Right lobe of liver (tissue), 6 donors: ENCODE measurements at regions not wholly inside any gene's neighbourhood (a gene's known extent, or its start where the extent isn't known, plus 50 kb on each side); places are given as distances from the start of the nearest gene placed in this dataset.

Experiments used
- ATAC-seq, 4 donors: fragments of 200-7000 bp; cut with Tn5 transposase; one replicate each; pipeline ENCODE4 v1.9.1; 2020; ENCODE audit warnings: mild to moderate bottlenecking in 4 of 4, moderate library complexity in 4 of 4
- DNase-seq, 3 donors: peaks; one replicate each; pipeline ENCODE4 v3.0.0-alpha.2; 2020
- H3K27ac ChIP-seq, 3 donors: fragments of 200-600 bp; one replicate each; pipeline ENCODE4 v1.8.0; 2022
- H3K27me3 ChIP-seq, 2 donors: fragments of 200-600 bp; one replicate each; pipeline ENCODE4 v1.8.0; 2022
- H3K36me3 ChIP-seq, 4 donors: fragments of 200-600 bp; sonication (generic) in 1 of 4; one replicate each; pipeline versions ENCODE4 v1.5.1 to v1.8.0; 2017 to 2022; ENCODE audit warnings: control low read depth in 1 of 4
- H3K4me1 ChIP-seq, 4 donors: fragments of 200-600 bp; sonication (generic) in 1 of 4; one replicate each; pipeline versions ENCODE4 v1.5.1 to v1.8.0; 2017 to 2022; ENCODE audit warnings: control low read depth in 1 of 4
- H3K4me3 ChIP-seq, 3 donors: fragments of 200-600 bp; one replicate each; pipeline ENCODE4 v1.8.0; 2022
- H3K9me3 ChIP-seq, 4 donors: fragments of 200-600 bp; sonication (generic) in 1 of 4; one replicate each; pipeline versions ENCODE4 v1.5.1 to v1.8.0; 2017 to 2022; ENCODE audit warnings: control low read depth in 1 of 4
- CTCF ChIP-seq, 4 donors: fragments of 200-600 bp in 3 of 4; fragments of 450-650 bp in 1 of 4; IDR thresholded peaks; one replicate each; pipeline versions ENCODE4 v1.5.1 to v1.8.0; 2016 to 2022; ENCODE audit warnings: antibody characterized with exemption in 4 of 4, mild to moderate bottlenecking in 2 of 4
- POLR2A ChIP-seq: fragments of 450-650 bp; IDR thresholded peaks from one replicate; pipeline ENCODE4 v1.6.1; 2017; ENCODE audit warnings: antibody characterized with exemption, mild to moderate bottlenecking
- WGBS: methylation state at CpG from one replicate; pipeline ENCODE4 v1.1.6; 2018; ENCODE audit warnings: low coverage, low lambda C conversion rate; ENCODE audit not compliant: insufficient coverage; ENCODE audit errors: missing lambda C conversion rate; 5-methylcytosine and 5-hydroxymethylcytosine counted together
- intact Hi-C, 2 donors: fragments of 100-400 bp; cut with DNase I; formaldehyde crosslinking; loops; one replicate each; pipeline versions ENCODE4 v1.11.2 to v1.14.1; 2022
- donor health status: DM: no; HTN: yes; CAD: no.
- donor health status: DM: no; HTN: no; CAD: no.
- donor health status: DM: no; HTN: no; CAD: no.
- donor health status: DM: no; HTN: yes; CAD: no.
- donor health status: DM: no; HTN: yes; CAD: no.

DNA sequence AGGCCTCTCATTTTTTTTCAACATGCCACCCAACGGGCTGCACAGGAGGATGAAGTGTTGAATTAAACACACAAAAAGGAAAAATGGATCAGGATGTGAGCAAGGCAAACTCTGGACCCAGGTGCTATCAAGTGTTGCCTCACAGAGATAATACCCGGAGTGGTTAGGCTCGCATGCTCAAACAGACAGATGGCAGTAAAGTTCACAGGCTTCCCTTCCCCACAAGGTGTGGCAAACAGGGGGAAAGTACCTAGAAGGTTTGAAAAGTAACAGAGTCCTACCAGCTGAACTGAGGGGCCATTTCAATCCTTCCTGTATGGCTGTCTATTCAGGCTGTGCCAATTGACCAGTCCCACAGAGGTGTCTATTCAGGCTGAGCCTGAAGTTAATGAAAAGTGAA, 123.9 kb upstream of the GC start:
- Histone ChIP-seq H3K27ac (peak overlapping the region in 1 of 3 donors; percentile 71), H3K4me1 (peaks cover 0 to 27% (median 7%) of the 10 kb centered on the region in 4 donors), H3K4me3 (no peak overlapping the region), H3K9me3 (no peaks in the 10 kb centered on the region), H3K27me3 (no peaks in the 10 kb centered on the region), H3K36me3 (no peaks in the 10 kb centered on the region)
- DNase-seq (peak in 1 of 3 donors; percentile 52), ATAC-seq (peak; percentile 87 to 92 (median 90))
- TF ChIP-seq POLR2A, result no peak
- TF ChIP-seq CTCF (IDR thresholded peaks at IDR 0.05), result peak; percentile 26 to 49 (median 38)
- intact Hi-C loops, result no loop called here
- 7% methylated on average over 3 of the region's 3 CpGs for WGBS

DNA sequence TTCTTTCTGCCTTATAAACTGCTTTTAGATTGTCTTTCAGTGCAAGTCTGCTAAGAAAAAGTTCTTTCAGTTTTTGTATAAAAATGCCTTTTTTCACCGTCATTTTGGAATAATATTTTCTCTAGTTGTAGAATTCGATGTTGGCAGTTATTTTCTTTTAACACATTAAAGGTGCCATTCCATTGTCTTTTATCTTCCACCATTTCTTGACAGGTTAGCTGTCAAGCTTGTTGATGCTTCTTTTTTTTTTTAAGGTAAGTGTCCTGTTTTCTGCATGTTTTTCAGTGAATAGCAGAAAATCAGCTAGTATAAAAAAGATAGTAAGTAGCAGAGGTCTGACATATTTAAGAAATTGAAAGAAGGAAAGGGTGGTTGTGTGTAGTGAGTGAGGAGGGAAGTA, 118.5 kb upstream of the NPFFR2 start:
- peaks cover 0 to 3% (median 0%) of the 10 kb centered on the region in 4 donors for H3K4me1 ChIP-seq
- H3K9me3 ChIP-seq, result no peaks in the 10 kb centered on the region
- DNase-seq (no peak), ATAC-seq (no peak)
- H3K27ac ChIP-seq, result no peak overlapping the region
- WGBS, result 70% methylated on average over 2 of the region's 2 CpGs
- TF ChIP-seq POLR2A (no peak), CTCF (IDR thresholded peaks at IDR 0.05) (no peak)
- no peaks in the 10 kb centered on the region for H3K27me3 ChIP-seq
- H3K36me3 ChIP-seq, result no peaks in the 10 kb centered on the region
- intact Hi-C loops, result no loop called here
- no peak overlapping the region for H3K4me3 ChIP-seq

DNA sequence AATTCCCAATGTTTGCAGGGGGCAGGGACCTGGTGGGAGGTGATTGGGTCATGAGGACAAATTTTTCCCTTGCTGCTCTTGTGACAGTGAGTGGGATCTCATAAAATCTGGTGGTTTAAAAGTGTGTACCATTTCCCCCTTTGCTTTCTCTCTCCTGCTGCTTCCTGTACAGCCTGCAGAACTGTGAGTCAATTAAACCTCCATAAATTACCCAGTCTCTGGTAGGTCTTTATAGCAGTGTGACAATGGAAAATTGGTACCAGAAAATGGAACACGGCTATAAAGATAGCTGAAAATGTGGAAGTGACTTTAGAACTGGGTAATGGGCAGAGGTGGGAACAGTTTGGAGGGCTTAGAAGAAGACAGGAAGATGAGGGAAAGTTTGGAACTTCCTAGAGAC, 108.7 kb upstream of the NPFFR2 start:
- intact Hi-C loops, result no loop called here
- H3K27me3 ChIP-seq, result no peaks in the 10 kb centered on the region
- DNase-seq (no peak), ATAC-seq (no peak)
- no peaks in the 10 kb centered on the region for H3K4me1 ChIP-seq
- H3K36me3 ChIP-seq, result no peaks in the 10 kb centered on the region
- TF ChIP-seq CTCF (IDR thresholded peaks at IDR 0.05), result no peak
- TF ChIP-seq POLR2A, result no peak
- H3K9me3 ChIP-seq, result no peaks in the 10 kb centered on the region
- no peak overlapping the region for H3K27ac ChIP-seq
- WGBS, result 33% methylated on average over 1 of the region's 1 CpG
- H3K4me3 ChIP-seq, result no peak overlapping the region

GRCh38 chr4:71930459-71930858, 101.3 kb upstream of the NPFFR2 start:
- no peak overlapping the region for H3K4me3 ChIP-seq
- intact Hi-C loops, result no loop called here
- no peaks in the 10 kb centered on the region for H3K4me1 ChIP-seq
- H3K27me3 ChIP-seq, result no peaks in the 10 kb centered on the region
- no peak for ATAC-seq
- no peak for TF ChIP-seq POLR2A
- DNase-seq, result no peak
- no peaks in the 10 kb centered on the region for H3K9me3 ChIP-seq
- no peaks in the 10 kb centered on the region for H3K36me3 ChIP-seq
- no peak overlapping the region for H3K27ac ChIP-seq
- WGBS, result 14% methylated on average over 1 of the region's 1 CpG

DNA sequence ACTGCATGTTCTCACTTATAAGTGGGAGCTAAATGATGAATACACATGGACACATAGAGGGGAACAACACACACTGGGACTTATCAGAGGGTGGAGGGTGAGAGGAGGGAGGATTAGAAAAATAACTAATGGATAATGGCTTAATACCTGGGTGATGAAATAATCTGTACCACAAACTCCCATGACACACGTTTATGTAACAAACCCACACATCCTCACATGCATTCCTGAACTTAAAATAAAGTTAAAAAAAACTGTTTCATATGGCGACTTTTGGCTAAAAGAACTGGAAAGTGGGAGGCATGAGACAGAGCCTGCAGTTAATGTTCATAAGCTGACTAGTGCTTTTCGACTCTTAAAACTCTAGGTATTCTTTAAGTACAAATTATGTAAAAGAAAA, 98.9 kb upstream of the NPFFR2 start:
- 56% methylated on average over 3 of the region's 3 CpGs for WGBS
- Histone ChIP-seq H3K27me3 (no peaks in the 10 kb centered on the region), H3K36me3 (no peaks in the 10 kb centered on the region), H3K9me3 (no peaks in the 10 kb centered on the region), H3K4me3 (no peak overlapping the region), H3K27ac (no peak overlapping the region), H3K4me1 (no peaks in the 10 kb centered on the region)
- DNase-seq, result no peak
- no peak for ATAC-seq
- intact Hi-C loops, result no loop called here
- TF ChIP-seq CTCF (IDR thresholded peaks at IDR 0.05), result no peak
- no peak for TF ChIP-seq POLR2A
